GM10266 (cell line): ENCODE measurements at regions not wholly inside any gene's neighbourhood (a gene's known extent, or its start where the extent isn't known, plus 50 kb on each side); places are given as distances from the start of the nearest gene placed in this dataset.

Source experiments
- DNase-seq: peaks from one replicate; pipeline ENCODE4 v3.0.0; 2012; ENCODE audit errors: extremely low spot score
- CTCF ChIP-seq: IDR thresholded peaks from 2 replicates; pipeline ENCODE4 v1.5.1; 2012; ENCODE audit warnings: mild to moderate bottlenecking, low read depth; ENCODE audit not compliant: control insufficient read depth, insufficient read depth; ENCODE audit errors: missing control alignments

GRCh38 chr2:175832866-175833265 lies 169.2 kb downstream of the LNPK start:
- TF ChIP-seq CTCF: no peak
- no peak for DNase-seq

GRCh38 chr2:175829741-175830140 lies 172.3 kb downstream of the LNPK start:
- DNase-seq: no peak
- TF ChIP-seq CTCF: no peak

DNA sequence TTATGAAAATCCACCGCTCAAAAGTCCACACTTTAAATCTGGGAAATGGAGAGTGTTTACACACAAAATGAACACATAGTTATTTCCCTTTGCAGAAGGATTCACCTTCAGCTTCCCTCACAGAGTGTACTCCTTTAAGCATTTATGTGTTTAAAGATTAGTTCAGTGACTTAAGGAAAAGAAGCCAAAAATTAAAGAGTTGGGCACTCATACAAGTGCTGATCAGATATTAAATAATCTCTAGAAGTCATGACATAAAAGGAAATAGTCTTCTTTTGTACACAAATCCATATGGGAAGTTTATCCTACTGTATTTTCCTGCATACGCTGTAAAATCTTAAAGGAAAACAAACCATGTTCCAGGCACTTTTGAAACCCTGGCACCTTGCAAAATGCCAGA lies 174.2 kb downstream of the LNPK start:
- DNase-seq: no peak
- no peak for TF ChIP-seq CTCF

DNA sequence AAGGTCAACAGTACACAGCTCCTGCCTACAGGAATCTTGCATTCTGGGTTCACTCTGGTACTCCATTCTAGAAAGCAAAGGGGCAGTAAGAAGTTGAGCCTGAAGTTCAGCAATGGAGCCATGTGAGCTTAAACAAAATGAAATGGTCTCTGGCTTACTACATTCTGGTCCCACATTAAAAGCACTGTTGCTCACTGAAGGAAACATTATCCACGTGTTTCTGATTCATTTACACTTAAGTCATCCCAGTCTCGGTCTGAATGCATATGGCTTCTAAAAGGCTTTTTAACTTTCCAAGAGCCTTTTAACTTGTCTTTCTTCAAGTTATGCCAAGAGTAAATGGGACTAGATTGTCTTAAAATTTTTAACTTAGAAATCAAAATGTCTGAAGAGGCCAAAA lies 177.8 kb downstream of the LNPK start:
- DNase-seq: no peak
- no peak for TF ChIP-seq CTCF

DNA sequence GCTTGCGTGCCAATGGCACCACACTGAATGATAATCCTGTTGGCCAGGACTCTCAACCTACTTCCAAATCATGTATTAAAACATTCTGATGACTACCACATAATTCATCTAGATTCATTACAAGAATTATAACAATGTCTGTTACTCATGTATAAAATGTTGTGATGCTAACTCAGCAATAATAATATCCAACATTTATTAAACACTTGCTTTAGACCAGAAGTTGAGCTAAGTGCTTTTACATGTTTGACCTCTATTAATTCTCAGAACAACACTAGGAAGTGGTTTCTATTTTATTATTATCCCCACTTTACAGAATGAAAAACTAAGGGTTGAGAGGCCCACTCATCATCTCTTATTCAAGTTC lies 178.4 kb downstream of the LNPK start:
- no peak for DNase-seq
- TF ChIP-seq CTCF: no peak

GRCh38 chr2:175823002-175823706 lies 178.9 kb downstream of the LNPK start:
- DNase-seq: no peak
- no peak for TF ChIP-seq CTCF

DNA sequence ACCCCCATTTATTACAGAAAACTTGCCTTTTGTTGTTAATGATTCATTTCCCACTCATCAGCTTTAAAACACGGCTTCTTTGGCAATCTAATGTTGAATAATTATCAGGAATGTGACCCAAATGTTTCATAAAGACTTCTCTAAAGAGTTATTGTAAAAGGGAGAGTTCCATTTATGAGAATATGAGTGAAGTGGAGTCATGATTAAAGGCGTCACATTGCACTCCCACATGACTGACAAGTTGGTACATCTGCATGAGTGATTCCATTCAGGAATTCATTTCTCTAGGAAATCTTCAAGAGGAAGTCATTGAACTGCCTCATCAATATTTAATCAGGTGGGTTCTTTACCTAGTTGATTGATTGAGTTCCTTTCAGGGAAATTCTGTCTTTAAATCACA lies 184.8 kb downstream of the LNPK start:
- DNase-seq: no peak
- no peak for TF ChIP-seq CTCF
